Colonic mucosa (tissue), 4 donors: ENCODE measurements at regions not wholly inside any gene's neighbourhood (a gene's known extent, or its start where the extent isn't known, plus 50 kb on each side); places are given as distances from the start of the nearest gene placed in this dataset.
"Not testable (repeated sequence)": the region's sequence is repeated elsewhere in the genome, so short reads cannot be mapped to it uniquely, and the experiment has no call there.

Source experiments
- DNase-seq: peaks from one replicate; pipeline ENCODE4 v3.0.0-alpha.2; 2020
- H3K27ac ChIP-seq: fragments of 200-600 bp; one replicate; pipeline ENCODE4 v1.8.0; 2021
- H3K27me3 ChIP-seq: fragments of 200-600 bp; one replicate; pipeline ENCODE4 v1.8.0; 2021
- H3K36me3 ChIP-seq: fragments of 200-600 bp; one replicate; pipeline ENCODE4 v1.8.0; 2021
- H3K4me1 ChIP-seq: fragments of 200-600 bp; one replicate; pipeline ENCODE4 v1.8.0; 2021; ENCODE audit warnings: mild to moderate bottlenecking
- H3K4me3 ChIP-seq: fragments of 200-600 bp; one replicate; pipeline ENCODE4 v1.8.0; 2021
- H3K9ac ChIP-seq, 2 donors: one replicate each; pipeline ENCODE4 v1.7.0; 2013; ENCODE audit warnings: control low read depth in 2 of 2, low read depth in 2 of 2, low read length in 2 of 2
- H3K9me3 ChIP-seq: fragments of 200-600 bp; one replicate; pipeline ENCODE4 v1.8.0; 2021
- intact Hi-C: fragments of 100-400 bp; cut with DNase I; formaldehyde crosslinking; loops from one replicate; pipeline ENCODE4 v1.14.1; 2022
- TF ChIP-seq, protein P1 (sequence below): fragments of 200-600 bp; IDR thresholded peaks from one replicate; pipeline ENCODE4 v1.8.0; 2022; ENCODE audit warnings: antibody characterized with exemption, mild to moderate bottlenecking
- donor health status: healthy.
- donor health status: DM: no; HTN: no; CAD: no.
- donor health status: DM: no; HTN: no; CAD: no.

DNA sequence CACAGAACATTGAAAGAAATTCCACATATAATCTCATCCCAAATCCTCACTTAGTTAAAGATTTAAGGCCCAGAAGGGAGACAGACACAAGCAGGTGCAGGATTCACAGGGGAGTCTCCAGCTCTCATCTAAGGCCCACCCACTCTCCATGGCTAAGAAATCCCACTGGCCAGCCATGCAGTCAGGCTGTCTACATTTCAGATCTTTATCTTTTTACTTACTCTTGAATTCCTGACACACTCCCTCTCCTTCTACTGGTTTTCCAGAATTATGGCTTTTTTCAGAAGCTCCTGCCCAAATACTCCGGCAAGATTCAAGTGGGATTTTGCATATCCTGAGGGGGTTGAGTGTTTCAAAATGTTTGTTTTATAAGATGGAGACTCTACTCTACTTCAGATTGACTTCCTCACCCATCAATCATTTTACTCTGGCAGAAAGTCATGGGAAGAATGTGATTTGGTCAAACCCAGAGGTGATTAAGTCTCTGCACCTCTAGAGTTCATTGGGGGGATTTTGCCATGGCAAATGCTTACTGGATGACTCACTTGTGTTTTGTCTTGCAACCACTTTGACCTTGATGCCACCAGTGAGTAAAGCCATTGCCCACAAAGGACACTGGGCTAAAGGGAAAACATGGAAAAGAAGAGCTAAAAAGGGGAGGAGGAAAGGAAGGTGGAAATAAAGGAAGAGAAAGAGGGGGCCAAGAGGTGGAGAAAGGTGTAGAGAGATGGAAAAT lies 688.8 kb upstream of the SALL1 start:
- TF ChIP-seq, protein P1, sequence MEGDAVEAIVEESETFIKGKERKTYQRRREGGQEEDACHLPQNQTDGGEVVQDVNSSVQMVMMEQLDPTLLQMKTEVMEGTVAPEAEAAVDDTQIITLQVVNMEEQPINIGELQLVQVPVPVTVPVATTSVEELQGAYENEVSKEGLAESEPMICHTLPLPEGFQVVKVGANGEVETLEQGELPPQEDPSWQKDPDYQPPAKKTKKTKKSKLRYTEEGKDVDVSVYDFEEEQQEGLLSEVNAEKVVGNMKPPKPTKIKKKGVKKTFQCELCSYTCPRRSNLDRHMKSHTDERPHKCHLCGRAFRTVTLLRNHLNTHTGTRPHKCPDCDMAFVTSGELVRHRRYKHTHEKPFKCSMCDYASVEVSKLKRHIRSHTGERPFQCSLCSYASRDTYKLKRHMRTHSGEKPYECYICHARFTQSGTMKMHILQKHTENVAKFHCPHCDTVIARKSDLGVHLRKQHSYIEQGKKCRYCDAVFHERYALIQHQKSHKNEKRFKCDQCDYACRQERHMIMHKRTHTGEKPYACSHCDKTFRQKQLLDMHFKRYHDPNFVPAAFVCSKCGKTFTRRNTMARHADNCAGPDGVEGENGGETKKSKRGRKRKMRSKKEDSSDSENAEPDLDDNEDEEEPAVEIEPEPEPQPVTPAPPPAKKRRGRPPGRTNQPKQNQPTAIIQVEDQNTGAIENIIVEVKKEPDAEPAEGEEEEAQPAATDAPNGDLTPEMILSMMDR, result no peak
- no peaks in the 10 kb centered on the region for H3K27me3 ChIP-seq
- intact Hi-C loops, result no loop called here

DNA sequence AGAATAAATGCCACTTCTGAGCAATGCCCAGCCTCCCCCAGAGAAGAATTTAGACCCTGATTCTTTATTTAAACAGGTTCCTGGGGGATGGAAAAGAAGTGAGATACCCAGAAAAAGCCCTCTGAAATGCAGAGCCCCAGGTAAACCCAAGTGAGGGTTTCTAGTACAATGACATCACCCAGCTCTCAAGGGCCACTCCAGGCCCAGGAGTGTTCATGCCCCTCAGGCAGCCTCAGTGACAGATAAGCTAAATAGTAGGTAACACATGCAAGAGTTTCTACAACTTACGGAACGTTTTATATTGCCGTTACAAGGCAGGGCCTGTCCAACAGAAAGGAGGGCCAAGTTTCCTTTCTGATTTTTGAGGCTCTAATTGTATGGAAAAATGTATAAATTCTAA lies 683.7 kb upstream of the SALL1 start:
- H3K27ac ChIP-seq, result peak overlapping the region; percentile 12

More for the DNA sequence above, 688.8 kb upstream of the SALL1 start:
- H3K4me3 ChIP-seq, result no peak overlapping the region
- H3K36me3 ChIP-seq, result no peaks in the 10 kb centered on the region
- no peaks in the 10 kb centered on the region for H3K9me3 ChIP-seq
- DNase-seq, result no peak
- no peaks in the 10 kb centered on the region for H3K4me1 ChIP-seq
- no peak overlapping the region for H3K27ac ChIP-seq
- H3K9ac ChIP-seq, result no peak overlapping the region

DNA sequence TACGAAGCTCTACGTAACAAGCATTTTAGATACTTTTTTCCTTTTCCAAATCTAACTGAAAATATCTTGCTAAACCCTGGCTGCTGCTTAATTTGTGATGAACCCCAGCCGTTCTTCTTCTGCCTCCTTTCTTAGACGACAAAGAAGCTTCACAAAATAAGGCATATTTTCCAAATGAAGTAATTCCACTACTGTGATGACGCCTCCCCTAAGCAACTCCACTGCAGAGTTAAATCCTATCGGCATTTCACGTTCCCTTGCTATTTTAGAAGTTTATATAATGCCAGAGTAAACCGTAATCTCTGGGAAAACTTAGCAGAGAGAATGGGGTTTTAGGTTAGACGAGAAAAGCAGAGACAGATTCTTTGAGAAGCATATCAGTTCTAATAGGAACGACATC lies 683.1 kb upstream of the SALL1 start:
- H3K4me1 ChIP-seq, result no peaks in the 10 kb centered on the region
- no peak for DNase-seq
- H3K27me3 ChIP-seq, result no peaks in the 10 kb centered on the region
- H3K4me3 ChIP-seq, result no peak overlapping the region
- H3K9ac ChIP-seq, result no peak overlapping the region
- intact Hi-C loops, result no loop called here
- peak overlapping the region; percentile 12 for H3K27ac ChIP-seq
- TF ChIP-seq, protein P1, result no peak
- no peaks in the 10 kb centered on the region for H3K9me3 ChIP-seq
- H3K36me3 ChIP-seq, result no peaks in the 10 kb centered on the region

More for the DNA sequence above, 683.7 kb upstream of the SALL1 start:
- Histone ChIP-seq H3K4me1 (no peaks in the 10 kb centered on the region), H3K9me3 (no peaks in the 10 kb centered on the region), H3K36me3 (no peaks in the 10 kb centered on the region), H3K4me3 (no peak overlapping the region), H3K27me3 (no peaks in the 10 kb centered on the region), H3K9ac (no peak overlapping the region)
- intact Hi-C loops, result no loop called here
- DNase-seq, result no peak
- TF ChIP-seq, protein P1, result no peak

DNA sequence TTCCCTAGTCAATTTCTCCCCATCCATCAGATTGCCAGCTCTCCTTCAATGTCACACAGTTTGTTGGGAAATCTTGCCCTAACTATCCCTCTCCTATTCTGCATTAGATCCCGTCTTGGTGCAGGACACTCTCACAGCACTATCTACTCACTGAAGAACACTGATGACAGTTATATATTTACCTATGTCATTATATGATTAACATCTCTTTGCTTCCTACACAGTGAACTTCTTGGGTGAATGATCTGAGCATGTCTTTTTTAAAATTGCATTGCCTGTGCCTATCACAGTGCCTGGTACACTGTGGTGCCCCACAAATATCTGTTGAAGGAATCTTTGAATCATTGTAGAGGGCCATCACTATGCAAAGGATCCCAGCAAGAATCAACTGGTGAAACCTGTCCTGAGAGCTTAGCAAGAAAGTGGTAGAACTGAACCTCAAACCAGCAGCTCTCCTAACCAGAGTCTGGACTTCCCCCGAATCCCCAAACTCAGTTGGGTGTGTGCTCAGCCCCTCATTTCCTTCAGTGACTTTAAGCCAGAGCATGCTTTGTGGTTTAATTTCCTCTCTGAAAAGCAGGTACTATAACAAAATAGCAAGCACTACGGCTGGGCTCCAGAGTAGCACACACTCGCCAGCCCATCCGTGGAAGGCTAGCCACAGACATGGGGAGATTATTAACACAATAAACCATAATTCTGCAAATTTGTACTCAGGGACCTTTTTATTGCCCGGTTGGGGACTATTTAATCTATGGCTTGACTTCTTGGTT lies 680.7 kb upstream of the SALL1 start:
- TF ChIP-seq, protein P1, result no peak
- no peak overlapping the region for H3K27ac ChIP-seq
- H3K36me3 ChIP-seq, result no peaks in the 10 kb centered on the region
- H3K9ac ChIP-seq, result no peak overlapping the region
- no peaks in the 10 kb centered on the region for H3K4me1 ChIP-seq
- no peaks in the 10 kb centered on the region for H3K9me3 ChIP-seq
- H3K27me3 ChIP-seq, result no peaks in the 10 kb centered on the region
- no peak overlapping the region for H3K4me3 ChIP-seq
- intact Hi-C loops, result no loop called here
- no peak for DNase-seq

DNA sequence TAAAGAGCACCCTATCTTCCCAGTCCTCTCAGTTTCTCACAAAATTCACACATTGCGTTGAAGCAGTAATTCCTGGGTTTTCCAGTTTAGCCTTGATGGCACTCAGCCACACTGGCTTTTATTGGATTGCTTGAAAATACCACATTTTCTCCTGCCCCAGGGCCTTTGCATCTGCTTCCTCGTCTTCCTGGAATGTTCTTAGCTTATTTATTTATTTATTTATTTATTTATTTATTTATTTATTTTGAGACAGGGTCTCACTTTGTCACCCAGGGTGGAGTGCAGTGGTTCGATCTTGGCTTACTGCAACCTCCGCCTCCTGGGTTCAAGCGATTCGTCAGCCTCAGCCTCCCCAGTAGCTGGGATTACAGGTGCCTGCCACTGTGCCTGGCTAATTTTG lies 680.0 kb upstream of the SALL1 start:
- H3K9me3 ChIP-seq, DNase-seq, H3K9ac ChIP-seq, H3K27me3 ChIP-seq, H3K27ac ChIP-seq, H3K4me1 ChIP-seq, intact Hi-C loops, H3K4me3 ChIP-seq, H3K36me3 ChIP-seq: not testable (repeated sequence)

DNA sequence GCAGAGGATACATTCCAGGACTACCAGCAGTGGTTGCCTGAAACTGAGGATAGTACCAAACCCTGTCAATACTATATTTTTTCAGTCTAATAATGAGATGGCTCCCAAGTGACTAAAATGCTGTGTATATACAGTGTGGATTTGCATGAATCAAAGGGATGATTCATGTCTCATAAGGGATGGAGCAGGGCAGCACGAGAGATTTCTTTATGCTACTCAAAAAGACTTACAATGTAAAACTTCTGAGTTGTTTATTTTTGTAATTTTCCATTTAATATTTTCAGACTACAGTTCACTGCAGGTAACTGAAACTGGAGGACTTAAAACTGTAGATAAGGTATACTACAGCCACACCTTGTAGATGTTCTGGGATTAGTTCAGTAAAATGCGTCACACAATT lies 674.7 kb upstream of the SALL1 start:
- Histone ChIP-seq H3K9me3 (no peaks in the 10 kb centered on the region), H3K4me3 (no peak overlapping the region), H3K4me1 (no peaks in the 10 kb centered on the region), H3K36me3 (no peaks in the 10 kb centered on the region), H3K27me3 (no peaks in the 10 kb centered on the region), H3K9ac (no peak overlapping the region), H3K27ac (no peak overlapping the region)
- intact Hi-C loops, result no loop called here
- DNase-seq, result no peak
- TF ChIP-seq, protein P1, result no peak
